Activated CD4-positive, alpha-beta T cell treated with anti-CD3 and anti-CD28 coated beads, Interleukin-2, amount 50 U/mL, for 16 hours (primary cell): ENCODE measurements at regions not wholly inside any gene's neighbourhood (a gene's known extent, or its start where the extent isn't known, plus 50 kb on each side); places are given as distances from the start of the nearest gene placed in this dataset.

Experiments used
- DNase-seq: peaks from one replicate; pipeline ENCODE4 v3.0.0-alpha.2; 2020

GRCh38 chr6:79296211-79296610, 61.7 kb upstream of the HMGN3 start:
- no peak for DNase-seq
